HCT116 (cell line): ENCODE measurements at regions not wholly inside any gene's neighbourhood (a gene's known extent, or its start where the extent isn't known, plus 50 kb on each side); places are given as distances from the start of the nearest gene placed in this dataset.

Experiments
- ATAC-seq: fragments of 200-7000 bp; cut with Tn5 transposase; 2 replicates; pipeline ENCODE4 v1.9.1; 2020; ENCODE audit warnings: mild to moderate bottlenecking, moderate library complexity
- BruUV-seq: library from RNA; stranded (reverse); fragments of 400-500 nt; replicated peaks from 2 replicates; lab custom pipeline; 2021; lab: Mats Ljungman, UMichigan
- CTCF ChIA-PET: fragments of 300-600 bp; sonication (Branson Sonifier 250); formaldehyde crosslinking; loops from one replicate; lab custom pipeline; 2021; ENCODE audit warnings: antibody characterized with exemption; lab: Charles Lee
- POLR2A ChIA-PET: fragments of 300-600, 350-600 bp; sonication (Branson Sonifier 250); formaldehyde crosslinking; loops from one replicate; lab custom pipeline; 2021; ENCODE audit warnings: antibody characterized with exemption; lab: Charles Lee
- RAD21 ChIA-PET, 2 experiments: fragments of 300-600 bp; sonication (Branson Sonifier 250); formaldehyde crosslinking; loops; one replicate each; lab custom pipeline; 2023; ENCODE audit warnings: low total read pairs in 2 of 2; ENCODE audit not compliant: uncharacterized antibody in 2 of 2, unreplicated experiment in 2 of 2, low non-redundant PET in 1 of 2; lab: Charles Lee
- DNase-seq: peaks from one replicate; pipeline ENCODE4 v3.0.0-alpha.2; 2010; ENCODE audit warnings: low read depth, low spot score
- H2AFZ ChIP-seq: fragments of 200-600 bp; shearing (Covaris generic), sonication (generic); 2 replicates; pipeline ENCODE4 v1.6.1; 2017; ENCODE audit warnings: low read depth, mixed run types, mixed read lengths, antibody characterized with exemption, low read length; ENCODE audit not compliant: poor library complexity, severe bottlenecking
- H3K27ac ChIP-seq: 2 replicates; pipeline ENCODE4 v1.5.1; 2012; ENCODE audit warnings: low read depth, low read length
- H3K27me3 ChIP-seq: fragments of 200-600 bp; sonication (generic); 2 replicates; pipeline ENCODE4 v1.6.1; 2016; ENCODE audit warnings: mixed run types, low read length, mixed read lengths; ENCODE audit not compliant: insufficient read depth
- H3K36me3 ChIP-seq, 2 experiments: fragments of 200-500 bp in 1 of 2; fragments of 200-600 bp in 1 of 2; sonication (Bioruptor generic) in 1 of 2; sonication (generic) in 1 of 2; 2 replicates each; pipeline versions ENCODE4 v1.5.1 to v1.6.1; 2014 to 2016; ENCODE audit warnings: low read length in 2 of 2, inconsistent platforms in 1 of 2, mixed read lengths in 1 of 2, mixed run types in 1 of 2; ENCODE audit not compliant: insufficient read depth in 2 of 2, control insufficient read depth in 1 of 2
- H3K4me1 ChIP-seq, 2 experiments: fragments of 200-600 bp in 1 of 2; sonication (generic) in 1 of 2; 2 replicates each; pipeline versions ENCODE4 v1.5.1 to v1.6.1; 2012 to 2017; ENCODE audit warnings: low read length in 2 of 2, inconsistent platforms in 1 of 2, mild to moderate bottlenecking in 1 of 2, mixed read lengths in 1 of 2, mixed run types in 1 of 2, moderate library complexity in 1 of 2; ENCODE audit not compliant: insufficient read depth in 2 of 2, control insufficient read depth in 1 of 2
- H3K4me2 ChIP-seq: fragments of 200-600 bp; sonication (generic); 2 replicates; pipeline ENCODE4 v1.6.1; 2017; ENCODE audit warnings: mixed run types, low read length, mixed read lengths
- H3K4me3 ChIP-seq, 2 experiments: fragments of 200-600 bp in 1 of 2; sonication (generic) in 1 of 2; replicated peaks in 1 of 2; 2 replicates each; pipeline ENCODE4 v1.5.1; 2011 to 2016; ENCODE audit warnings: low read length in 2 of 2, control low read depth in 1 of 2, low read depth in 1 of 2, mild to moderate bottlenecking in 1 of 2, mixed read lengths in 1 of 2, mixed run types in 1 of 2
- H3K79me2 ChIP-seq: fragments of 200-600 bp; sonication (generic); 2 replicates; pipeline ENCODE4 v1.6.1; 2017; ENCODE audit warnings: mild to moderate bottlenecking, mixed run types, low read length, moderate library complexity, mixed read lengths; ENCODE audit not compliant: insufficient read depth
- H3K9ac ChIP-seq: fragments of 200-600 bp; sonication (generic); 2 replicates; pipeline ENCODE4 v1.6.1; 2016; ENCODE audit warnings: low read length, mixed read lengths
- H3K9me2 ChIP-seq: fragments of 200-600 bp; sonication (generic), shearing (Covaris generic); 2 replicates; pipeline ENCODE4 v1.6.1; 2017; ENCODE audit warnings: mixed run types, mild to moderate bottlenecking, moderate library complexity; ENCODE audit not compliant: insufficient read depth
- H3K9me3 ChIP-seq, 2 experiments: fragments of 200-500 bp in 1 of 2; fragments of 200-600 bp in 1 of 2; sonication (Bioruptor generic) in 1 of 2; sonication (generic) in 1 of 2; 2 replicates each; pipeline ENCODE4 v1.6.1; 2014 to 2017; ENCODE audit warnings: low read length in 2 of 2, mixed read lengths in 2 of 2, inconsistent platforms in 1 of 2, low read depth in 1 of 2, mild to moderate bottlenecking in 1 of 2, mixed run types in 1 of 2, moderate library complexity in 1 of 2; ENCODE audit not compliant: control insufficient read depth in 1 of 2, insufficient read depth in 1 of 2
- H4K20me1 ChIP-seq: fragments of 200-600 bp; sonication (generic), shearing (Covaris generic); 2 replicates; pipeline ENCODE4 v1.6.1; 2017; ENCODE audit warnings: mixed run types, mild to moderate bottlenecking, moderate library complexity; ENCODE audit not compliant: insufficient read depth
- ATF3 ChIP-seq: IDR thresholded peaks from 2 replicates; pipeline ENCODE4 v1.6.1; 2012
- CBX3 ChIP-seq: IDR thresholded peaks from 2 replicates; pipeline ENCODE4 v1.6.1; 2012; ENCODE audit warnings: low read depth
- EZH2 ChIP-seq: fragments of 200-600 bp; sonication (generic); IDR thresholded peaks from 2 replicates; pipeline ENCODE4 v1.6.1; 2017; ENCODE audit warnings: antibody characterized with exemption, mixed run types
- JUND ChIP-seq: IDR thresholded peaks from 2 replicates; pipeline ENCODE4 v1.6.1; 2012
- POLR2AphosphoS5 ChIP-seq: IDR thresholded peaks from 2 replicates; pipeline ENCODE4 v1.6.1; 2011; ENCODE audit warnings: mild to moderate bottlenecking, low read depth, low read length, moderate library complexity
- REST ChIP-seq: IDR thresholded peaks from 2 replicates; pipeline ENCODE4 v1.6.1; 2012; ENCODE audit warnings: low read depth
- SP1 ChIP-seq: IDR thresholded peaks from 2 replicates; pipeline ENCODE4 v1.6.1; 2012; ENCODE audit warnings: low read depth
- TCF7L2 ChIP-seq: IDR thresholded peaks from 2 replicates; pipeline ENCODE4 v1.7.0; 2011; ENCODE audit warnings: borderline replicate concordance, inconsistent platforms; ENCODE audit not compliant: insufficient read depth, insufficient read length; ENCODE audit errors: extremely low read depth
- YY1 ChIP-seq: IDR thresholded peaks from 2 replicates; pipeline ENCODE4 v1.6.1; 2011; ENCODE audit warnings: low read length, low read depth, moderate library complexity, mild to moderate bottlenecking; ENCODE audit not compliant: insufficient replicate concordance; ENCODE audit errors: extremely low read depth
- ZFX ChIP-seq: fragments of 450-650 bp; IDR thresholded peaks from 2 replicates; pipeline ENCODE4 v1.6.1; 2017
- intact Hi-C: fragments of 100-400 bp; cut with micrococcal nuclease; formaldehyde crosslinking; loops from 2 replicates; pipeline ENCODE4 v1.10.0; 2022
- TF ChIP-seq, protein P1 (sequence below): IDR thresholded peaks from 2 replicates; pipeline ENCODE4 v1.6.1; 2012
- TF ChIP-seq, protein P2 (sequence below), 3 experiments: fragments of 200-600 bp in 1 of 3; sonication (generic) in 1 of 3; IDR thresholded peaks in 2 of 3; conservative IDR thresholded peaks in 1 of 3; 2 replicates each; pipeline ENCODE4 v1.5.1; 2012 to 2017; ENCODE audit warnings: low read depth in 2 of 3, low read length in 2 of 3, antibody characterized with exemption in 1 of 3, borderline replicate concordance in 1 of 3, control low read depth in 1 of 3, mild to moderate bottlenecking in 1 of 3, mixed read lengths in 1 of 3, mixed run types in 1 of 3, moderate library complexity in 1 of 3; ENCODE audit not compliant: insufficient read depth in 1 of 3

DNA sequence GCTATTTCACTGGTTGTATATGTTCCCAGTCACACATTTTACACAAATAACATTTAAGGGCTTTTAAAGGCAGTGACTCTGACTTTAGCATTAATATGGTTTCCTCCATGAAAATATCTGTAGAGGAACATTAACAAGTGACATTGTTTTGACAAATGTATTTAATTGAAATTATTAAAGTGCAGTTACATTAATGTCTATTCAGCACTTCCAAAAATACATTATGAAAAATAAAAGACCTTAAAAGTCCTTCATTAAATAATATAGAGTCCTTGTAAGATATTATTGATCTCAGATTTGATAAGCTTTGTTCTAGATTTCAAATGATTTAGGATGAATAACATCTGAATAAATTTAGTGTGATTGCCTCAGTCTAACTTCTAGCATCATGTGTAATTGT is 951.9 kb upstream of the CHORDC1 start:
- Histone ChIP-seq H2AFZ (no peak overlapping the region), H3K9ac (no peak overlapping the region), H3K4me2 (no peak overlapping the region), H3K4me3 (no peak overlapping the region), H3K9me3 (peaks cover 0 to 8% of the 10 kb centered on the region in 2 experiments; a peak in 1 of 4 replicates), H3K27me3 (no peaks in the 10 kb centered on the region), H3K27ac (no peak overlapping the region), H4K20me1 (no peaks in the 10 kb centered on the region), H3K4me1 (no peaks in the 10 kb centered on the region), H3K36me3 (no peaks in the 10 kb centered on the region), H3K9me2 (no peaks in the 10 kb centered on the region), H3K79me2 (no peaks in the 10 kb centered on the region)
- no TSS peak for BruUV-seq
- ChIA-PET CTCF (no interaction called here), RAD21 (no interaction called here), POLR2A (no interaction called here)
- ATAC-seq (no peak), DNase-seq (no peak)
- intact Hi-C loops: no loop called here
- TF ChIP-seq YY1 (no peak), SP1 (no peak), JUND (no peak), TCF7L2 (no peak), EZH2 (no peak), ZFX (no peak), POLR2AphosphoS5 (no peak), CBX3 (no peak)
- TF ChIP-seq, protein P1, sequence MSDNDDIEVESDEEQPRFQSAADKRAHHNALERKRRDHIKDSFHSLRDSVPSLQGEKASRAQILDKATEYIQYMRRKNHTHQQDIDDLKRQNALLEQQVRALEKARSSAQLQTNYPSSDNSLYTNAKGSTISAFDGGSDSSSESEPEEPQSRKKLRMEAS: no peak

- intact Hi-C loops: no loop called here
- ATAC-seq: no peak
These were observed 951.3 kb upstream of the CHORDC1 start for GRCh38 chr11:91174193-91174592.

More at GRCh38 chr11:91174193-91174592, 951.3 kb upstream of the CHORDC1 start:
- Histone ChIP-seq H3K4me3 (no peak overlapping the region), H3K9me2 (no peaks in the 10 kb centered on the region), H3K9ac (no peak overlapping the region), H3K4me2 (no peak overlapping the region), H3K36me3 (no peaks in the 10 kb centered on the region), H2AFZ (no peak overlapping the region), H3K27ac (no peak overlapping the region), H3K79me2 (no peaks in the 10 kb centered on the region), H3K4me1 (no peaks in the 10 kb centered on the region), H3K9me3 (peaks cover 0 to 8% of the 10 kb centered on the region in 2 experiments; a peak in 1 of 4 replicates), H3K27me3 (no peaks in the 10 kb centered on the region), H4K20me1 (no peaks in the 10 kb centered on the region)
- ChIA-PET CTCF (no interaction called here), RAD21 (no interaction called here), POLR2A (no interaction called here)
- no peak for DNase-seq
- TF ChIP-seq, protein P2, sequence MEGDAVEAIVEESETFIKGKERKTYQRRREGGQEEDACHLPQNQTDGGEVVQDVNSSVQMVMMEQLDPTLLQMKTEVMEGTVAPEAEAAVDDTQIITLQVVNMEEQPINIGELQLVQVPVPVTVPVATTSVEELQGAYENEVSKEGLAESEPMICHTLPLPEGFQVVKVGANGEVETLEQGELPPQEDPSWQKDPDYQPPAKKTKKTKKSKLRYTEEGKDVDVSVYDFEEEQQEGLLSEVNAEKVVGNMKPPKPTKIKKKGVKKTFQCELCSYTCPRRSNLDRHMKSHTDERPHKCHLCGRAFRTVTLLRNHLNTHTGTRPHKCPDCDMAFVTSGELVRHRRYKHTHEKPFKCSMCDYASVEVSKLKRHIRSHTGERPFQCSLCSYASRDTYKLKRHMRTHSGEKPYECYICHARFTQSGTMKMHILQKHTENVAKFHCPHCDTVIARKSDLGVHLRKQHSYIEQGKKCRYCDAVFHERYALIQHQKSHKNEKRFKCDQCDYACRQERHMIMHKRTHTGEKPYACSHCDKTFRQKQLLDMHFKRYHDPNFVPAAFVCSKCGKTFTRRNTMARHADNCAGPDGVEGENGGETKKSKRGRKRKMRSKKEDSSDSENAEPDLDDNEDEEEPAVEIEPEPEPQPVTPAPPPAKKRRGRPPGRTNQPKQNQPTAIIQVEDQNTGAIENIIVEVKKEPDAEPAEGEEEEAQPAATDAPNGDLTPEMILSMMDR (IDR thresholded peaks at IDR 0.05 in 2 of 3, conservative IDR thresholded peaks at IDR 0.05 in 1 of 3; ENCODE audit: borderline replicate concordance in 1 of 3, insufficient read depth in 1 of 3, low read depth in 2 of 3, low read length in 2 of 3): no peak
- TF ChIP-seq ATF3 (no peak), REST (no peak)
- BruUV-seq: no TSS peak
